HG03575 (cell line): ENCODE measurements at regions not wholly inside any gene's neighbourhood (a gene's known extent, or its start where the extent isn't known, plus 50 kb on each side); places are given as distances from the start of the nearest gene placed in this dataset.

ENCODE experiments used
- ATAC-seq: cut with Tn5 transposase; IDR thresholded peaks from one replicate; pipeline ENCODE4 v1.9.1; 2021; ENCODE audit not compliant: unreplicated experiment, insufficient number of reproducible peaks, low FRiP score; ENCODE audit errors: extremely low read depth

GRCh38 chr2:57855212-57855611 lies 191.4 kb upstream of the VRK2 start:
- no peak for ATAC-seq

- ATAC-seq, result no peak
Measured at GRCh38 chr2:57859755-57860154, 186.9 kb upstream of the VRK2 start.

- ATAC-seq, result no peak
Measured at GRCh38 chr2:57862153-57862552, 184.5 kb upstream of the VRK2 start.

GRCh38 chr2:57862727-57863126 lies 183.9 kb upstream of the VRK2 start:
- ATAC-seq, result no peak

- no peak for ATAC-seq
Measured at GRCh38 chr2:57864926-57865325, 181.7 kb upstream of the VRK2 start.

- no peak for ATAC-seq
Measured at GRCh38 chr2:57867730-57868129, 178.9 kb upstream of the VRK2 start.

GRCh38 chr2:57868619-57869139 lies 177.9 kb upstream of the VRK2 start:
- no peak for ATAC-seq

GRCh38 chr2:57869758-57870344 lies 176.8 kb upstream of the VRK2 start:
- ATAC-seq, result no peak

- no peak for ATAC-seq
Measured at GRCh38 chr2:57876313-57876712, 170.3 kb upstream of the VRK2 start.

GRCh38 chr2:57877811-57878170 lies 168.8 kb upstream of the VRK2 start:
- no peak for ATAC-seq

GRCh38 chr2:57878171-57878865 lies 168.3 kb upstream of the VRK2 start:
- no peak for ATAC-seq

- ATAC-seq, result no peak
Measured at GRCh38 chr2:57878866-57879210, 167.8 kb upstream of the VRK2 start.

- ATAC-seq, result no peak
Measured at GRCh38 chr2:57880446-57880845, 166.2 kb upstream of the VRK2 start.

GRCh38 chr2:57880967-57881366 lies 165.6 kb upstream of the VRK2 start:
- no peak for ATAC-seq

- ATAC-seq, result no peak
Measured at GRCh38 chr2:57881998-57882888, 164.4 kb upstream of the VRK2 start.

- no peak for ATAC-seq
Measured at GRCh38 chr2:57882895-57883515, 163.6 kb upstream of the VRK2 start.

GRCh38 chr2:57884281-57884680 lies 162.3 kb upstream of the VRK2 start:
- no peak for ATAC-seq

GRCh38 chr2:57885742-57886141 lies 160.9 kb upstream of the VRK2 start:
- ATAC-seq, result no peak

- no peak for ATAC-seq
Measured at GRCh38 chr2:57886161-57886786, 160.3 kb upstream of the VRK2 start.
